Activated CD4-positive, alpha-beta T cell treated with anti-CD3 and anti-CD28 coated beads for 48 hours (primary cell): ENCODE measurements at regions not wholly inside any gene's neighbourhood (a gene's known extent, or its start where the extent isn't known, plus 50 kb on each side); places are given as distances from the start of the nearest gene placed in this dataset.

Source experiments
- DNase-seq: peaks from one replicate; pipeline ENCODE4 v3.0.0-alpha.2; 2020

DNA sequence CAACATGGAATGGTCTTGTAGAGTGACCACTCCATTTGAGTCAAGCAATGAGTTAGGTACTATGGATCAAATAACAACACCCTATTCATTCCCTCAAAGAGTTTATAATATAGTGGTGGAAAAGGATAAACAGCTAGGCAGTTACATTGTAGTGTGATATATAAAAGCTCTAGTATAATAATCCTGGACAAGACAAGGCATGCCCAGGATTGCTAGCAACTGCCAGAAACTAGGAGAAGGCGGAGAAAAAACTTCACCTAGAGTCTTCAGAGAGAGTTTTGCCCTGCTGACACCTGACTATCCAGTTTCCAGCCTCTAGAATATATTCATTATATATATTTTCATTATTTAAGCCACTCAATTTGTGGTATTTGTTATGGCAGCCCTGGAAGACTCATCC lies 530.6 kb downstream of the KLF12 start:
- no peak for DNase-seq

DNA sequence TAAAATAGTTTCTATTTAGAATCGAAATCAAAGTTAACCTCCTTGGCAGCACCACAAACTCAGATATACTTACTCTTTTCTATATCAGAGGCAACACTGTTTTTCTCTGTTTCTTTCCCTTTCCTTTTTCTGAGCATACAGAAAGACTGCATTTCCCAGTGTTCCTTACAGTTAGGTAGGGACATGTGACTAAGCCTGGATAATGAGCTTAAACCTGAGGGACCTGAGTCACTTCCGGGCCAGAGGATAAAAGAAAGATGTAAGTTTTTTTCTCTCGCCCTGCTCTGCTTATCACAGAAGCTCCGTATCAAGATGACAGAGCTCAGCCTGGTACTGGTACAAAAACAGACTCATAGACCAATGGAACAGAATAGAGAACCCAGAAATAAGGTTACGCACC lies 531.9 kb downstream of the KLF12 start:
- DNase-seq, result no peak

- no peak for DNase-seq
Measured at GRCh38 chr13:73601708-73602107, 532.5 kb downstream of the KLF12 start.

DNA sequence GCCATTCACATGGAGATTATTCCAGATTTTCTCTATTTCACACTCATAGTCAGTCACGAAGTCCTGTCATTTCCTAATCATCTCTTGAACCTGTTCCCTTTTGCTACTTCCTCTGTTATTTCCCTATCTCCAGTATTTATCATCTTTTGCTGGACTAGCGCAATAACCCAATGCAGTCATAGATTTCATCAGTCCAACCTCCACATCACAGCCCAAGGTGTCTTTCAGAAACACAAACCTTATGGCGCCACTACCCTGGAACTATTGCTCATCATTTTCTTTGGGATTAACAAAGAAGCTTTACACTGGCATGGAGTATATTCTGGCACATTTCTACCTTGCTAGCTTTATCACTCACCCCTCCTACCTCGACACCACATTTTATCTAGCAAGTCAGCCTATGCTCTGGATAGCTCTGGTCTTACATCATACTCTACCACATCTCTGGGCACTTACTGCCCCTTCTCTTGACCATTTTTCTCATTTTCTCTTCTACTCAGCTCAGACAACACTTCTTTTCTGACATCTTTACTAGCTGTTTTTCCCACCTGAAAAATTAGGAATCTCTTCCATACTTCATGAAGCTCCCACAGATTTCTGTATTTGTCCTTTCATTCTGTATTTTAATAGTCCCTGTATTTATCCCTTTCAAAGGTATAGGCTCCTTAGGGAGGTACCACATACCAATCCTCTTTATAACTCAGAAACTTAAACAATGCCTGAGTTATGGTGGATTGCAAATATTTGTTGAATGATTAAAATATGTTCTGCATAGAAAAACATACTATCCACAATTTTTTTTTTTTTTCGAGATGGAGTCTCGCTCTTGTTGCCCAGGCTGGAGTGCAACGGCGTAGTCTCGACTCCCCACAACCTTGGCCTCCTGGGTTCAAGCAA lies 534.7 kb downstream of the KLF12 start:
- DNase-seq, result no peak

DNA sequence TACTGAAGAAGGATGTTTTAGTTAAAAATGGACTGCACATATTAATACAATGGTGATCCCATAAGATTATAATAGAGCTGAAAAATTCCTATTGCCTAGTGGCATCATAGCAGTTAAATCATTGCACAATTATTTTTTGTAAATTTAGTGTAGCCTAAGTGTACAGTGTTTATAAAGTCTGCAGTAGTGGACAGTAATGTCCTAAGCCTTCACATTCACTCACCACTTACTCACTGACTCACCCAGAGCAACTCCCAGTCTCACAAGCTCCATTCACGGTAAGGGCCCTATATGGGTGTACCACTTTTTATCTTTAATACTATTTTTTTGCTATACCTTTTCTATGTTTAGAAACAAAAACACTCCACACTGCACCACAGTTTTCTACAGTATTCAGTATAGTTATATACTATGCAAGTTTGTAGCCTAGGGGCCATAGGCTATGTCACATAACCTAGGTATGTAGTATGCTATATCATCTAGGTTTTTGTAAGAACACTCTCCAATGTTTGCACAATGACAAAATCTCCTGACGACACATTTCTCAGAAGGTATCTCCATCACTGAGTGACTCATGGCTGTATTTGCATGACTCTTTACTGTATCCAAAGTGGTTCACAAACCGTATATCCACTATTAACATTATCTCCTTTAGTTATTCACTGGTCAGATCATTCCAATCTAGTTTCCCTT lies 536.0 kb downstream of the KLF12 start:
- no peak for DNase-seq

DNA sequence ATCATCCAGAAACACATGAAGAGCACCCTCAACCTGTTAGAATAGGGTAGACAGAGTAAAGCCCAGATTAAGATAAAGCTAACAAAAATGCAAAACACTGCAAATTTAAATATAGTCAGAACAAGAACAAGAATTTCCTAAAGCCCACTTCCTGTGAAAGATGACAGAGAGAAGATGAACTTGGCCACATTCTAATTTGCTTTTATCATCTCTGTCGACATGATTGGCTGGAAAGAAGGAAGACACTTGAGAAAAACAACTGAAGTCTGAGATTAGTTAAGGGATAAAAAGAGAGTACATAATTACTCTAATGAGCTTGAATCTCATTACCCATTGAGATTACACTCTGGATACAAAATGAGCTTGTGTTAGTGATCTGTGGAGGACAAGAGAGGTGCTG lies 537.6 kb downstream of the KLF5 start:
- no peak for DNase-seq

GRCh38 chr13:73593199-73593765 lies 534.5 kb downstream of the KLF5 start:
- DNase-seq, result no peak

- no peak for DNase-seq
Measured at GRCh38 chr13:73591861-73592260, 533.1 kb downstream of the KLF5 start.

- DNase-seq, result no peak
Measured at GRCh38 chr13:73590795-73591194, 532.0 kb downstream of the KLF5 start.

DNA sequence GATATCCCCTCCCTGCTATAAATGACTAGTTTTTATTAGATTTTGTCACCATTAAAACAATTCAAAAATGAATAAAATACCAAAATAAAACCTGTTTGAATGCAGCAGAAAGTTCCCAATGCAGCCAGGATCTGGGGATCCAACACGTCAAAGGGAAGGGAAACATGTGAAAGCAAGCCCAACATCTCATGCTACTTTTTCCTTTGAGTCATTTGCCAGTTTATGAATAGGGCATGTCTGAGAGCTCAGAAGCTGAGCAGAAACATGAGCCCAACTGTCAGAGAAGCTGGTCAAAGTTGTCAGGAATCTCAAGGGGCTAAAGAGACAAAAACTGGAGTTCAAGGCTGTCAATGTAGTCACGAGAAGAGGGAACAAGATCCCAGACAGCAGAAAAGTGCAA lies 526.4 kb downstream of the KLF5 start:
- no peak for DNase-seq

DNA sequence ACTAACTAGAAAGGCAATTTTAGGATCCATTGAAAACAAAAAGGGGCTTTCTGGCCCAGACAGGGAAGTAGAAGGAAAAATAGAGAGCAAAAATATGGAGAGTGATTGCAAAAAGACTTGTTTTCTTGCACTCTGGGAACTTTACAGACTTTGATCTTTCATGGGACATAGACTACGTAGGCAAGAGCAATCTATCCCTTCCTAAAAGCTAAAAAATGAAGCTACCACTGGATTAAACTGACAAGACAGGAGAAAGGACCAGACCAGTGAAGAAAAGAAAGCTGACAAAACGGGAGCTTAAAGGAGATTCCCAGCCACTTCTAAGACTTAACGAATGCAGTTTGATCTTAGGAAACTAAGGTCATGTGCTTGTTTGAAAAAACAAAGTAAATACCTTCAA lies 524.5 kb downstream of the KLF5 start:
- DNase-seq, result no peak

DNA sequence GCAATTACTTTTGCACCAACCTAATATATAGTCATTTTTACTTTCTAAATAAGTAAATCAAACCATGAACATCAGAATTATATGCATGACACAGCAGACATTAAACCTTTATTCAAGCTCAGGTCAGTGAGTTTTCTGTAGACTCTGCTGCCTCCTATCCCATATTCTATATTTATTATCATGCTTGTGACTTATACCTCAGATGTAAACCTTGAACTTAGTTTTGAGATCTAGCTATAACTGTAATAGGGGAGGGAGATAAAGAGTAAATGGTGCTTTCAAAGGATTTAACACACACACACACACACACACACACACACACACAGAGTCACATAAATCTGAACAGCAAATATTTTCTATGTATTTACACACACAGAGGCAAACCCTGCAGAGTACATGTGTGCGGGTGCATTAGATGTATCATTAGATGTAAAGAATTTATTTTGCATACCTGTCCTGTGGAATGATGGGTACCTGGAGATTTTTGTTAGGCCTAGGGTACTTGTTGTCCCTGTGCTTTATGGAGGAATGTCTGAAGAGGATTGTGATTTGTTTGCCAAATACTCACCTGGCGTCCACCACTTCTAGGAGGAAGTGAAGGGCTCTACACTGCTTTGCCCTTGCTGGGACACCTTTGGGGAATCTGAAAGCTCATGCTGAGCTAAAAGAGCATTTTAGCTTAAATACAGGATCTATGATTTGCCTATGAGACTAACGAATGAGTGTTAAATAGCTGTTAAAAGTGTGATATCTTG lies 521.9 kb downstream of the KLF5 start:
- no peak for DNase-seq

DNA sequence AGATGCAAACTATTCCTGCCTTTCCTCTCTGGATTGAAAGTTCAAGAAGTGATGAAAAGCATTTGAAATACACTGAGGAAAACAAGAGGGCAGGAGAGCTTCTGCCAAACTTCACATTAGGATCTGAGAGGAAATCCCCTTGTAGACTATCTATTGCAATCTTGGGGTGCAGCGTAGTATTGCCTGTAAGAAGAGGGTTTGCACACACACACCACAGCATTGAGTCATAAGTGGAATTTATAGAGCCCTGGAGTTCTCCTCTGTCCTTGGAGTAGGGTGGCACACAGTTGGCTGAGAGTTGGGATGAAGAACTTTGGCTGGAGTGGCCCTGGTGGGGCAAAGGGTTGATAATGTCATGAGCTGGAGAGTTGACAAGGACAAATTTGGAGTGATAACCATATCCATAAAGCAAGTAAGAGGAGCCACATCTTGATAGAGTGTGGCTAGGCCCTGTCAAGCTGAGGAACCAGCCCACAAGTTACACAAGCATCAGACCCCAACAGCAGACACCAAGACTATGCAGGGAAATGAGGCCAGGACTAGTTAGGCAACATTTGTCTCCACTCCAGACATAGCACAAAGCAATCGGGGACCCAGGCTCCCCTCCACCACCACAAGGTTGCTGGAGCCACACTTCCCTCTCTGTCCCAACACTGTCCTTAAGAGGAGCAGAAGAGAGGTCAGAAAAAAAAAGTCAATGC lies 520.9 kb downstream of the KLF5 start:
- no peak for DNase-seq

- DNase-seq, result no peak
Measured at GRCh38 chr13:73578251-73578875, 519.6 kb downstream of the KLF5 start.

GRCh38 chr13:73576291-73576690 lies 517.5 kb downstream of the KLF5 start:
- no peak for DNase-seq

DNA sequence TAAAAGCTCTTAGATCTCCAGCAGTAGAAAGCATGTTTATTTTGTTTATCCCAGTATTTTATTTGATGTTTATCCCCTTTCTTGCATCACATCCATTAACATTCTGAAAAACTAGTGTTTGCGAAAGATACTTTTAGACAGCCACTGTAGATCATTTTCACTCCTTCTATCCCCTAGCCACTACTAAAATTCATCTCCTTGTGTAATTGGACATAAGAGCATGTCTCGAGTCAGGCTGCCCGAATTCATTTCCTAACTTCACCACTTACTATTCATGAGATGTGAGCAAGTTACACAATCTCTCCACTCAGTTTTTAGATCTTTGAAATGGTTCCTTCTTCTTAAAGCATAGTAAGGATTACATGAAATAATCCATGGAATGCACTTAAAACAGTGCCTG lies 514.0 kb downstream of the KLF5 start:
- DNase-seq, result no peak

GRCh38 chr13:73571376-73571775 lies 512.6 kb downstream of the KLF5 start:
- no peak for DNase-seq

DNA sequence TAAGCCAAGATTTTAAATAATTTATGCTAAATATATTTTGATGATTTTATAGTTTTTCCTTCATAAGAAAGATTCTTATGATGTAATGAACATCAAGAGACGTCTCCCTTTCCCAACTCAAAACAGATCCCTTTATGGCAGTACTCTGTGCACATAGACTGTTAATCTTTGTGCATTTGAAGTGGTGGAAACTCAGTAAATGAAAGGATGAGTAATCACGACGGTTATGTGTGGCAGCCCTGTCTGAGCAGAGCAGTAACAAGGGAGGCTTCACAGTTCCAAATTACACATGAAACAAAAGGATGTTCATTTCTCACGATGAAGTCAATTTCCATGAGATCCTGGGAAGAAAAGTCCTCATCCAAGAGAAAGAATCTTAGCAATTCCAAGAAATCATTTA lies 498.1 kb downstream of the KLF5 start:
- peak; percentile 6 for DNase-seq

GRCh38 chr13:73556128-73556527 lies 497.3 kb downstream of the KLF5 start:
- DNase-seq, result no peak

DNA sequence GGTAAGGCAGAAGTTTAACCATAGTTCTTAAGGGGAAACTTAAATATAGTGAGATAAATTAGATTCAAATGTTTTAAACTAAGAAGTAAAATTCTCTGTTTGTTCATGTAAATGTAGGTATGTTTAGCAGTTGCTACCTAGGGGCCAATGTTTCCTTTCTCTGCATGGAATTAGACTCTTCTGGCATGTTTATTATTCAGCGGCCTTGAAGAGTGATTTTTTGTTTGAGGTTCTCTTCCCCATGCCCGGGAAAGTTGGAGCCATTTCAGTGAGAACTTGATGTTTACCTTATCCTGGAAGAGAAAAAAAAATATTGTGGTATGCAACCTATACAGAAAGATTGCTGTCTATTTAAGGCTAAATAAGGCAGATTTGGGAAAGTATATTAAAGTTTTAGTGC lies 492.9 kb downstream of the KLF5 start:
- no peak for DNase-seq

GRCh38 chr13:73549717-73550116 lies 490.9 kb downstream of the KLF5 start:
- DNase-seq, result no peak

DNA sequence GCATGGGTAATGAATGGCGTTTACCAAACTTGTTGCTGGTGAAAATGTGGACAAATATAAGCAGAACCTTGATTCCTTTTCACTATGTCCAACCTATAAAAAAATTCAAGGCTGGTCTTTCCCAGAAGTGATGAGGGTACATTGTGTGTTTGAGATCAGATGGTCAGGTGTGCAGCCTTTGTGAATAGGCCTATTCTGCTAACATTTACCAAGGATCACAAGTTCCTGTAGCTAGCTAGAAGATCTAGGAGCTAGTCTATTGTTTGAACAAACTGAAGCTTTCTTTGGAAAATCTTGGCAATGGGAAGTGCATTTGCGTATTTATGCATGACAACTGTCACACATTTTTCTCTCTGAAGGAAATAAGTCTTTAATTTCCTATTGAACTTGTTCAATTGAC lies 489.6 kb downstream of the KLF5 start:
- no peak for DNase-seq
